ENCODE measurements at regions not wholly inside any gene's neighbourhood (a gene's known extent, or its start where the extent isn't known, plus 50 kb on each side); places are given as distances from the start of the nearest gene placed in this dataset.
A peak's percentile ranks its signal among the peaks of the same experiment; 100 is the strongest.

- H3K9me2 ChIP-seq = no peaks in the 10 kb centered on the region
- POLR2A ChIA-PET = no interaction called here
- H4K20me1 ChIP-seq (ENCODE audit: insufficient read depth) = no peaks in the 10 kb centered on the region
- H3K36me3 ChIP-seq (replicated peaks in 1 of 2; ENCODE audit: control insufficient read depth in 1 of 2, insufficient read depth in 2 of 2, low read length in 1 of 2) = no peaks in the 10 kb centered on the region
- no peaks in the 10 kb centered on the region for H3K9me3 ChIP-seq
- no peak overlapping the region for H3K9ac ChIP-seq
- H3K27me3 ChIP-seq (ENCODE audit: insufficient read depth) = no peaks in the 10 kb centered on the region
- WGBS (ENCODE audit: low lambda C conversion rate) = 64% methylated on average over 7 of the region's 7 CpGs
- TF ChIP-seq MXI1 (IDR thresholded peaks at IDR 0.05; ENCODE audit: low read depth, low read length) = no peak
- TF ChIP-seq NRF1 (IDR thresholded peaks at IDR 0.05; ENCODE audit: low read depth, low read length) = no peak
- TF ChIP-seq PBX3 (IDR thresholded peaks at IDR 0.05) = peak; percentile 72
- TF ChIP-seq TCF12 (IDR thresholded peaks at IDR 0.05) = peak; percentile 60
- no peak for TF ChIP-seq RFX5 (IDR thresholded peaks at IDR 0.05; ENCODE audit: low read length)
- no peak for DNase-seq
- no peaks in the 10 kb centered on the region for H3K79me2 ChIP-seq (ENCODE audit: insufficient read depth)
- no peak overlapping the region for H2AFZ ChIP-seq (ENCODE audit: low read depth)
- H3K4me2 ChIP-seq = no peak overlapping the region
- H3F3A ChIP-seq (replicated peaks; ENCODE audit: insufficient read depth) = no peaks in the 10 kb centered on the region
- peaks cover 5 to 15% of the 10 kb centered on the region in 2 experiments; a peak in 3 of 4 replicates for H3K4me1 ChIP-seq (ENCODE audit: control insufficient read depth in 1 of 2, insufficient read depth in 2 of 2, low read depth in 1 of 2, low read length in 1 of 2)
- H3K4me3 ChIP-seq (ENCODE audit: low read depth in 2 of 2, low read length in 1 of 2) = no peak overlapping the region
- peak overlapping the region in 1 of 2 experiments; percentile 74; a peak in 2 of 4 replicates for H3K27ac ChIP-seq (ENCODE audit: low read depth in 2 of 2, low read length in 1 of 2)
- CTCF ChIA-PET = no interaction called here
Measured at GRCh38 chr12:115232455-115233156, 548.6 kb upstream of the TBX3 start.

- 92% methylated on average over 6 of the region's 6 CpGs for WGBS (ENCODE audit: low lambda C conversion rate)
- Histone ChIP-seq H3K4me1 (ENCODE audit: control insufficient read depth in 1 of 2, insufficient read depth in 2 of 2, low read depth in 1 of 2, low read length in 1 of 2) (peaks cover 11 to 15% of the 10 kb centered on the region in 2 experiments; a peak in 3 of 4 replicates), H2AFZ (ENCODE audit: low read depth) (no peak overlapping the region), H3K27ac (ENCODE audit: low read depth in 2 of 2, low read length in 1 of 2) (no peak overlapping the region), H3K27me3 (ENCODE audit: insufficient read depth) (no peaks in the 10 kb centered on the region), H3K4me3 (ENCODE audit: low read depth in 2 of 2, low read length in 1 of 2) (no peak overlapping the region), H3K9me2 (no peaks in the 10 kb centered on the region), H3K9me3 (no peaks in the 10 kb centered on the region), H3F3A (replicated peaks; ENCODE audit: insufficient read depth) (peaks cover 4% of the 10 kb centered on the region), H3K79me2 (ENCODE audit: insufficient read depth) (no peaks in the 10 kb centered on the region), H3K4me2 (no peak overlapping the region), H4K20me1 (ENCODE audit: insufficient read depth) (no peaks in the 10 kb centered on the region), H3K9ac (no peak overlapping the region), H3K36me3 (replicated peaks in 1 of 2; ENCODE audit: control insufficient read depth in 1 of 2, insufficient read depth in 2 of 2, low read length in 1 of 2) (no peaks in the 10 kb centered on the region)
- DNase-seq = no peak
- ChIA-PET POLR2A (no interaction called here), CTCF (interaction anchor here (0.8 kb wide), 1 partner anchor 17 kb away, joined by 3 read pairs; no protein-coding TSS in a partner anchor)
- TF ChIP-seq NFIC (IDR thresholded peaks at IDR 0.05; ENCODE audit: borderline replicate concordance) = no peak
- no peak for TF ChIP-seq PBX3 (IDR thresholded peaks at IDR 0.05)
- TF ChIP-seq EP300 (IDR thresholded peaks at IDR 0.05; ENCODE audit: borderline replicate concordance in 1 of 2, low read depth in 1 of 2, low read length in 1 of 2) = no peak
- no peak for TF ChIP-seq SMC3 (IDR thresholded peaks at IDR 0.05; ENCODE audit: low read depth, low read length)
- no peak for TF ChIP-seq CHD2 (IDR thresholded peaks at IDR 0.05; ENCODE audit: low read length, partially characterized antibody)
Measured at GRCh38 chr12:115230606-115231005, 546.6 kb upstream of the TBX3 start.

Measured in SK-N-SH (cell line).